Osteoblast (primary cell): ENCODE measurements at regions not wholly inside any gene's neighbourhood (a gene's known extent, or its start where the extent isn't known, plus 50 kb on each side); places are given as distances from the start of the nearest gene placed in this dataset.
"Not testable (repeated sequence)": the region's sequence is repeated elsewhere in the genome, so short reads cannot be mapped to it uniquely, and the experiment has no call there.

Source experiments
- DNase-seq: peaks from one replicate; pipeline ENCODE4 v3.0.0; 2011; ENCODE audit warnings: low spot score, mixed read lengths; ENCODE audit not compliant: insufficient read length; ENCODE audit errors: missing footprints
- H2AFZ ChIP-seq: 2 replicates; pipeline ENCODE4 v1.6.0; 2011; ENCODE audit warnings: mild to moderate bottlenecking, low read length
- H3K27ac ChIP-seq: 2 replicates; pipeline ENCODE4 v1.5.1; 2011; ENCODE audit warnings: mild to moderate bottlenecking, low read depth, low read length, moderate library complexity
- H3K27me3 ChIP-seq: 2 replicates; pipeline ENCODE4 v1.6.0; 2012; ENCODE audit warnings: mild to moderate bottlenecking, control low read depth, inconsistent platforms, low read length, moderate library complexity; ENCODE audit not compliant: insufficient read depth
- H3K36me3 ChIP-seq: 2 replicates; pipeline ENCODE4 v1.5.1; 2011; ENCODE audit warnings: mild to moderate bottlenecking, low read length, control low read depth, moderate library complexity; ENCODE audit not compliant: insufficient read depth
- H3K4me1 ChIP-seq: 2 replicates; pipeline ENCODE4 v1.5.1; 2011; ENCODE audit warnings: mild to moderate bottlenecking, low read length, control low read depth, moderate library complexity; ENCODE audit not compliant: insufficient read depth
- H3K4me2 ChIP-seq: 2 replicates; pipeline ENCODE4 v1.6.0; 2011; ENCODE audit warnings: mild to moderate bottlenecking, low read length; ENCODE audit not compliant: insufficient read depth
- H3K4me3 ChIP-seq: fragments of 200-600 bp; sonication (generic); 3 replicates; pipeline ENCODE4 v1.5.1; 2012; ENCODE audit warnings: mild to moderate bottlenecking, low read length, inconsistent platforms; ENCODE audit not compliant: insufficient read depth
- H3K79me2 ChIP-seq: 2 replicates; pipeline ENCODE4 v1.6.0; 2012; ENCODE audit warnings: mild to moderate bottlenecking, low read length, control low read depth, inconsistent platforms; ENCODE audit not compliant: insufficient read depth
- H3K9me3 ChIP-seq: 2 replicates; pipeline ENCODE4 v1.5.1; 2011; ENCODE audit warnings: low read depth, low read length, control low read depth
- H4K20me1 ChIP-seq: 2 replicates; pipeline ENCODE4 v1.6.0; 2012; ENCODE audit warnings: mild to moderate bottlenecking, low read length, control low read depth; ENCODE audit not compliant: insufficient read depth
- TF ChIP-seq, protein P1 (sequence below): IDR thresholded peaks from 2 replicates; pipeline ENCODE4 v1.5.1; 2011; ENCODE audit warnings: mild to moderate bottlenecking, low read depth, low read length, moderate library complexity; ENCODE audit errors: extremely low read depth

DNA sequence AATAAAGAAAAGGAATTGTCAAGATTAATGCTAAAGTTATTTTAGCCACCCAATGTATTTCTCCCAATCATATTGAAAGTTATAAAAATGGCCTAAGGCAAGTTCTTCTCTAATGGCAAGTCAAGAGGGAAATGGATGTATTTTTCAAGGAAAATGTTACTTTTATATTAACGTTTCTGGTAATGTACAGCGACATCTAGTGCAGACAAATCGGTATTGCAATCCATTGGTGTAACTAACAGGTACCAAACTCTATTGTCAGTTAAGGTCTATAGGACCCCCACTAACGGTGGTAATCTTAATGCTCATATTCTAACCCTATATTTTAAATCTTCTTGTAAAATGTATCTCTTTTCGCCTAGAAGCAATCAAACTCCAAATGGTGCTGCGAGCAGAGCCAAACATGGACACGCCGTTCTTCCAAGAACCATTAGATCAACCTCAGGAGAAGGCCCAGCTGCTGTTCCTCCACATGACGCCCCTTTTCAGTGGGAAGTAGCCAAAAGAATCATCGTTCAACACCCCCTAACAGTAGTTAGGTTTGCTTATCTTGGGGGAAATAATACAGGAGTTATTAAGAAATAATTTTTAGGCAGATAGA, 98.5 kb upstream of the PABPC3 start:
- no peaks in the 10 kb centered on the region for H3K9me3 ChIP-seq
- no peaks in the 10 kb centered on the region for H4K20me1 ChIP-seq
- TF ChIP-seq, protein P1, sequence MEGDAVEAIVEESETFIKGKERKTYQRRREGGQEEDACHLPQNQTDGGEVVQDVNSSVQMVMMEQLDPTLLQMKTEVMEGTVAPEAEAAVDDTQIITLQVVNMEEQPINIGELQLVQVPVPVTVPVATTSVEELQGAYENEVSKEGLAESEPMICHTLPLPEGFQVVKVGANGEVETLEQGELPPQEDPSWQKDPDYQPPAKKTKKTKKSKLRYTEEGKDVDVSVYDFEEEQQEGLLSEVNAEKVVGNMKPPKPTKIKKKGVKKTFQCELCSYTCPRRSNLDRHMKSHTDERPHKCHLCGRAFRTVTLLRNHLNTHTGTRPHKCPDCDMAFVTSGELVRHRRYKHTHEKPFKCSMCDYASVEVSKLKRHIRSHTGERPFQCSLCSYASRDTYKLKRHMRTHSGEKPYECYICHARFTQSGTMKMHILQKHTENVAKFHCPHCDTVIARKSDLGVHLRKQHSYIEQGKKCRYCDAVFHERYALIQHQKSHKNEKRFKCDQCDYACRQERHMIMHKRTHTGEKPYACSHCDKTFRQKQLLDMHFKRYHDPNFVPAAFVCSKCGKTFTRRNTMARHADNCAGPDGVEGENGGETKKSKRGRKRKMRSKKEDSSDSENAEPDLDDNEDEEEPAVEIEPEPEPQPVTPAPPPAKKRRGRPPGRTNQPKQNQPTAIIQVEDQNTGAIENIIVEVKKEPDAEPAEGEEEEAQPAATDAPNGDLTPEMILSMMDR = peak; percentile 67
- DNase-seq = no peak
- no peak overlapping the region for H2AFZ ChIP-seq
- H3K4me1 ChIP-seq = peaks cover 13% of the 10 kb centered on the region
- H3K36me3 ChIP-seq = no peaks in the 10 kb centered on the region
- H3K4me3 ChIP-seq = no peak overlapping the region
- peaks cover 3% of the 10 kb centered on the region for H3K27me3 ChIP-seq
- no peak overlapping the region for H3K4me2 ChIP-seq
- H3K79me2 ChIP-seq = no peaks in the 10 kb centered on the region
- no peak overlapping the region for H3K27ac ChIP-seq

DNA sequence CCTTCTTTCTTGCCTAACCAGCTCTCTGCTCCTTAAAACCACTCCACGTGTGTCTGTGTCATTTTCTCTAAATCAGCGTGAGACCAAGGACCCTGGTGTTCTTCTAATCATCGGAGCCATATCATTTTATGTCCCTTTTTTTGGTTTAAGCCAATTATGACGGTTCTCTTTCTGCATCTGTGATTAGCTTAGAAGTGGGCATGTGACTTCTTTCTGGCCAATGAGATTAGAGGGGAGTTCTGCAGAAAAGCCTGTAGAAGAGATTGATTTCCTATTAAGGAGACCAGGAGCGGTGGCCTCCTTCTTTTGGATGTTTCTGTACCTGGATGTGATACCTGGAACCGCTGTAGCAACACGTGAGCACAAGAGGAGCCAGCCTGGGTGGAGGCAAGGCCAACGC, 97.5 kb upstream of the PABPC3 start:
- H3K9me3 ChIP-seq = no peaks in the 10 kb centered on the region
- no peak overlapping the region for H3K4me2 ChIP-seq
- H3K27ac ChIP-seq = no peak overlapping the region
- H4K20me1 ChIP-seq = no peaks in the 10 kb centered on the region
- no peaks in the 10 kb centered on the region for H3K79me2 ChIP-seq
- TF ChIP-seq, protein P1 = no peak
- H3K27me3 ChIP-seq = peaks cover 3% of the 10 kb centered on the region
- H3K4me3 ChIP-seq = no peak overlapping the region
- H2AFZ ChIP-seq = no peak overlapping the region
- H3K4me1 ChIP-seq = peaks cover 15% of the 10 kb centered on the region
- H3K36me3 ChIP-seq = no peaks in the 10 kb centered on the region
- no peak for DNase-seq

DNA sequence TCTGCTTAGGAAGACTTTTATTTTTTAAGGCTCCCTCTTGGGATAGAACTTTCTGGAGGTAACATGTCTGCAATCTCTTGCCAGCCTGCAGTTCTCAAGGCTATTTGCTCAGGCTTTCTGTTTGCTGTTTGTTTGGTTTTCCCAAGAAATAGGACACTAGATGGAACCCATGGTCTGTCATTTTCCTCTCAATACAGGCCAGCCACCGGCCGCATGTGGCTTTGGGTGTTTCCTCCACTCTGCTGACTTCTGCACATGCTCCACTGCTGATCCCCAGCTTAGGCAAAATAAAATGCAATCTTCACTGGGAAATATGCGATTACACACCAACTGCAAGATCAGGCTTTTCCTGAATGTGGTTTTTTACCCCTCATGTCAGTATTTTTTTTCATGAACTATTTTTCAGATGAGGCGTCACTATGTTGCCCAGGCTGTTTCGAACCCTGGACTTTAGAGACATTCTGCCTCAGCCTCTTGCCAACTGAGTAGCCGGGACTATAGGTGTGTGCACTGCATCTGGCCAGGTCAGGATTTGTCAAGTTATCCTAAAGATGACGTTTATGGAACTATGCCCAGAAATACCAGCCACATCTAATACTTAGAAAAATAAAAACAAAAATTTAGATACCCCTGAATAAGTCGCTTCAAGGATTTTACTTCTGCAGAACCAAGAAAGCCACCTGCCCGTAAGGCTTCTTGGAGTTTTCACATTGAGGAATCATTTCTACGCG, 94.3 kb upstream of the PABPC3 start:
- H3K27ac ChIP-seq = peak overlapping the region; percentile 12
- H2AFZ ChIP-seq = peak overlapping the region; percentile 62
- no peaks in the 10 kb centered on the region for H4K20me1 ChIP-seq
- H3K27me3 ChIP-seq = peaks cover 2% of the 10 kb centered on the region
- H3K4me3 ChIP-seq = peak overlapping the region; percentile 35
- H3K36me3 ChIP-seq = no peaks in the 10 kb centered on the region
- peak overlapping the region; percentile 66 for H3K4me2 ChIP-seq
- no peak for DNase-seq
- H3K4me1 ChIP-seq = peaks cover 15% of the 10 kb centered on the region
- TF ChIP-seq, protein P1 = no peak
- H3K9me3 ChIP-seq = no peaks in the 10 kb centered on the region
- no peaks in the 10 kb centered on the region for H3K79me2 ChIP-seq

DNA sequence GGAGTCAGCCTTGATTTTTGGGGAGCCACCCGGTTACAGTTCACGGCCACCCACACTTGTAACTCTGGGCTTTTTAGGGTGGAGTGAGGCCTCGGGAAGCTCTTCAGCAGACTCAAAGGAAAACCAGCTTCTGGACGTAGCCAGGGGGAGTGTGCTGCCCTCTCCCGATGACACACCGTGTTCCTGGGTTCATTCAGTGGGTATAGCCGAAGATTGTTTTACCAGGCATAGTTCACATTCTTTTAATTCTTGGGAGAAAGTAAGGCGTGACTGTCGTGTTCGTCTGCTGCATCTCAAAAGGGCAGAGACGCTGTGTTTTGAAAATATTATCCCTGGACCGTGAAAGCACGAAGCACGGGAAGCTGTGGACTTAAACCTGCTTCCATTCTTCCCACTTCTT, 93.6 kb upstream of the PABPC3 start:
- peak overlapping the region; percentile 56 for H2AFZ ChIP-seq
- not testable (repeated sequence) for H4K20me1 ChIP-seq, H3K79me2 ChIP-seq, H3K27me3 ChIP-seq, H3K9me3 ChIP-seq, H3K36me3 ChIP-seq
- peak overlapping the region; percentile 66 for H3K4me2 ChIP-seq
- H3K27ac ChIP-seq = peak overlapping the region; percentile 12
- peak overlapping the region; percentile 35 for H3K4me3 ChIP-seq
- H3K4me1 ChIP-seq = peaks cover 15% of the 10 kb centered on the region
- TF ChIP-seq, protein P1 = peak; percentile 20
- DNase-seq = peak; percentile 76

DNA sequence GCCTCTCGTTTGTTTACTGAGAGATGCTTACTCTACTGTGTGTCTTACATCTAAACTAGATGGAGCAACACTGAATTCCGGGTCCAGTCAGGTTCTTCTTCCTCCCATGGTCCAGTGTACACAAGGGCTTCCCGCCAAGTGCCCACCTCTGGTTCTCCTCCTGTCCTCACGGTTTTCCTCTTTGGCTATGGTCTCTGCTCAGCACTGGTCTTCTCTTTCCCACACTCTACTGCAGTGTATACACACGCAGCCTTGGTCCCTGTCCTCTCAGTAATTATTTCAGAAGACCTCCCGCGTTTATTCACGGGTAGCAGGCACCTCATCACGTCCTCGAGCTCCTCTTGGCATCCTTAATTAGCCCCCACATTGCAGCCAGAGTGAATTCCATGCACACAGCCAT, 91.4 kb upstream of the PABPC3 start:
- H3K9me3 ChIP-seq, H3K4me3 ChIP-seq, H4K20me1 ChIP-seq, H3K79me2 ChIP-seq, H3K27ac ChIP-seq, H3K36me3 ChIP-seq, H3K4me2 ChIP-seq, DNase-seq, H2AFZ ChIP-seq, H3K27me3 ChIP-seq: not testable (repeated sequence)
- peaks cover 15% of the 10 kb centered on the region for H3K4me1 ChIP-seq
